H9 (cell line): ENCODE measurements at regions not wholly inside any gene's neighbourhood (a gene's known extent, or its start where the extent isn't known, plus 50 kb on each side); places are given as distances from the start of the nearest gene placed in this dataset.

ENCODE experiments used
- DNase-seq: peaks from one replicate; pipeline ENCODE4 v3.0.0-alpha.2; 2017
- H2AFZ ChIP-seq: one replicate; pipeline ENCODE4 v1.6.1; 2013; ENCODE audit warnings: mild to moderate bottlenecking, low read length, control low read depth, moderate library complexity
- H2AK5ac ChIP-seq: 2 replicates; pipeline ENCODE4 v1.6.1; 2013; ENCODE audit warnings: low read length, control low read depth, mixed read lengths; ENCODE audit not compliant: insufficient read length
- H2BK120ac ChIP-seq: one replicate; pipeline ENCODE4 v1.6.1; 2013; ENCODE audit warnings: low read depth, mild to moderate bottlenecking, low read length, control low read depth, inconsistent platforms; ENCODE audit not compliant: poor library complexity, severe bottlenecking
- H2BK12ac ChIP-seq: 2 replicates; pipeline ENCODE4 v1.6.1; 2013; ENCODE audit warnings: low read length, control low read depth, mixed read lengths, low read depth; ENCODE audit not compliant: insufficient read length
- H2BK15ac ChIP-seq: 2 replicates; pipeline ENCODE4 v1.6.1; 2013; ENCODE audit warnings: low read depth, low read length, control low read depth
- H2BK20ac ChIP-seq: one replicate; pipeline ENCODE4 v1.6.1; 2013; ENCODE audit warnings: low read depth, mild to moderate bottlenecking, low read length, control low read depth, inconsistent platforms; ENCODE audit not compliant: poor library complexity, severe bottlenecking
- H2BK5ac ChIP-seq: 2 replicates; pipeline ENCODE4 v1.6.1; 2013; ENCODE audit warnings: low read length, control low read depth, mixed read lengths; ENCODE audit not compliant: insufficient read length
- H3K14ac ChIP-seq: 2 replicates; pipeline ENCODE4 v1.6.1; 2013; ENCODE audit warnings: low read length, control low read depth; ENCODE audit not compliant: insufficient read depth
- H3K18ac ChIP-seq: 2 replicates; pipeline ENCODE4 v1.6.1; 2013; ENCODE audit warnings: low read depth, mild to moderate bottlenecking, mixed read lengths, low read length, control low read depth; ENCODE audit not compliant: insufficient read length
- H3K23ac ChIP-seq: 2 replicates; pipeline ENCODE4 v1.6.1; 2013; ENCODE audit warnings: low read length, control low read depth, mixed read lengths, low read depth; ENCODE audit not compliant: insufficient read length
- H3K23me2 ChIP-seq: 2 replicates; pipeline ENCODE4 v1.6.1; 2013; ENCODE audit warnings: low read depth, mild to moderate bottlenecking, mixed read lengths, low read length, control low read depth; ENCODE audit not compliant: insufficient read length, poor library complexity, severe bottlenecking
- H3K27ac ChIP-seq: 2 replicates; pipeline ENCODE4 v1.5.1; 2013; ENCODE audit warnings: low read length, control low read depth, mixed read lengths, low read depth; ENCODE audit not compliant: insufficient read length
- H3K27me3 ChIP-seq: 2 replicates; pipeline ENCODE4 v1.6.1; 2013; ENCODE audit warnings: low read length, control low read depth, inconsistent platforms; ENCODE audit not compliant: insufficient read depth
- H3K4ac ChIP-seq: 2 replicates; pipeline ENCODE4 v1.6.1; 2013; ENCODE audit warnings: low read depth, mild to moderate bottlenecking, control low read depth, inconsistent platforms, low read length, moderate library complexity
- H3K4me1 ChIP-seq: 2 replicates; pipeline ENCODE4 v1.6.1; 2013; ENCODE audit warnings: low read length, control low read depth, inconsistent platforms; ENCODE audit not compliant: insufficient read depth
- H3K4me2 ChIP-seq: 2 replicates; pipeline ENCODE4 v1.6.1; 2013; ENCODE audit warnings: low read length, control low read depth, mixed read lengths; ENCODE audit not compliant: insufficient read length, insufficient read depth
- H3K56ac ChIP-seq: 2 replicates; pipeline ENCODE4 v1.6.1; 2013; ENCODE audit warnings: low read depth, mild to moderate bottlenecking, mixed read lengths, low read length, control low read depth; ENCODE audit not compliant: insufficient read length
- H3K79me1 ChIP-seq: 2 replicates; pipeline ENCODE4 v1.6.1; 2013; ENCODE audit warnings: low read depth, mild to moderate bottlenecking, moderate library complexity, low read length, control low read depth, inconsistent platforms; ENCODE audit not compliant: insufficient read depth, poor library complexity, severe bottlenecking
- H3K79me2 ChIP-seq: 2 replicates; pipeline ENCODE4 v1.6.1; 2013; ENCODE audit warnings: low read length, control low read depth, inconsistent platforms; ENCODE audit not compliant: insufficient read depth
- H3K9ac ChIP-seq: 2 replicates; pipeline ENCODE4 v1.6.1; 2013; ENCODE audit warnings: low read length, control low read depth, mixed read lengths; ENCODE audit not compliant: insufficient read length; ENCODE audit errors: extremely low read depth
- H3K9me3 ChIP-seq: one replicate; pipeline ENCODE4 v1.6.1; 2013; ENCODE audit warnings: low read depth, low read length, inconsistent platforms; ENCODE audit not compliant: control insufficient read depth
- H3T11ph ChIP-seq: one replicate; pipeline ENCODE4 v1.6.1; 2013; ENCODE audit warnings: mild to moderate bottlenecking, low read length, control low read depth, inconsistent platforms
- H4K20me1 ChIP-seq: one replicate; pipeline ENCODE4 v1.6.1; 2013; ENCODE audit not compliant: control insufficient read depth, insufficient read length, insufficient read depth
- H4K5ac ChIP-seq: 2 replicates; pipeline ENCODE4 v1.6.1; 2013; ENCODE audit warnings: low read depth, mild to moderate bottlenecking, mixed read lengths, low read length, control low read depth; ENCODE audit not compliant: insufficient read length
- H4K8ac ChIP-seq: replicated peaks from 2 replicates; pipeline ENCODE4 v1.6.1; 2013; ENCODE audit warnings: low read length, control low read depth, mixed read lengths, low read depth; ENCODE audit not compliant: insufficient read length
- H4K91ac ChIP-seq: 2 replicates; pipeline ENCODE4 v1.6.1; 2013; ENCODE audit warnings: low read depth, mild to moderate bottlenecking, moderate library complexity, mixed read lengths, low read length, control low read depth; ENCODE audit not compliant: insufficient read length
- H3K27ac Mint-ChIP-seq, 3 experiments: 2 replicates in 2 of 3; 3 replicates in 1 of 3; pipeline ENCODE4 v1.8.0; 2020 to 2021; ENCODE audit warnings: mixed read lengths in 3 of 3, mild to moderate bottlenecking in 1 of 3, moderate library complexity in 1 of 3
- H3K27me3 Mint-ChIP-seq: 2 replicates; pipeline ENCODE4 v1.8.0; 2021; ENCODE audit warnings: low read depth, mild to moderate bottlenecking, moderate library complexity, mixed read lengths
- H3K36me3 Mint-ChIP-seq, 3 experiments: 2 replicates in 2 of 3; 3 replicates in 1 of 3; pipeline ENCODE4 v1.8.0; 2020 to 2021; ENCODE audit warnings: low read depth in 3 of 3, mixed read lengths in 3 of 3; ENCODE audit not compliant: insufficient read depth in 1 of 3
- H3K4me1 Mint-ChIP-seq, 2 experiments: 2 replicates each; pipeline ENCODE4 v1.8.0; 2020; ENCODE audit warnings: mixed read lengths in 2 of 2
- H3K4me3 Mint-ChIP-seq, 2 experiments: 2 replicates in 1 of 2; 3 replicates in 1 of 2; pipeline ENCODE4 v1.8.0; 2020 to 2021; ENCODE audit warnings: mild to moderate bottlenecking in 2 of 2, mixed read lengths in 2 of 2, moderate library complexity in 1 of 2
- H3K9me3 Mint-ChIP-seq, 2 experiments: 2 replicates in 1 of 2; 3 replicates in 1 of 2; pipeline ENCODE4 v1.8.0; 2020; ENCODE audit warnings: mild to moderate bottlenecking in 2 of 2, mixed read lengths in 2 of 2, moderate library complexity in 1 of 2
- CTCF ChIP-seq: fragments of 200-600 bp; sonication (generic); conservative IDR thresholded peaks from 3 replicates; pipeline ENCODE4 v1.8.0; 2021; ENCODE audit warnings: antibody characterized with exemption, mild to moderate bottlenecking
- WGBS: extraction: QIAGEN DNeasy Blood & Tissue Kit; methylation state at CpG from one replicate; pipeline ENCODE4 v1.1.7; 2013; ENCODE audit warnings: missing lambda C conversion rate, low lambda C conversion rate, mixed read lengths; ENCODE audit not compliant: insufficient read length; ENCODE audit errors: extremely low coverage; 5-methylcytosine and 5-hydroxymethylcytosine counted together

GRCh38 chr12:92581604-92582003 lies 121.2 kb upstream of the PLEKHG7 start:
- H2AFZ ChIP-seq, result no peak overlapping the region
- no peak overlapping the region for H3K56ac ChIP-seq
- Mint-ChIP-seq H3K36me3 (peaks cover 1 to 10% (median 2%) of the 10 kb centered on the region in 3 experiments; a peak in 2 of 7 replicates), H3K4me1 (peaks cover 11% of the 10 kb centered on the region in 2 experiments), H3K4me3 (no peak overlapping the region), H3K9me3 (peaks cover 2 to 6% of the 10 kb centered on the region in 2 experiments; a peak in 3 of 5 replicates), H3K27ac (no peak overlapping the region), H3K27me3 (no peaks in the 10 kb centered on the region)
- no peak overlapping the region for H3K14ac ChIP-seq
- no peak overlapping the region for H3K18ac ChIP-seq
- H3K9me3 ChIP-seq, result no peaks in the 10 kb centered on the region
- H2BK12ac ChIP-seq, result no peak overlapping the region
- no peak overlapping the region for H3T11ph ChIP-seq
- no peak overlapping the region for H4K91ac ChIP-seq
- H3K4me2 ChIP-seq, result no peak overlapping the region
- H2BK5ac ChIP-seq, result no peak overlapping the region
- H3K79me1 ChIP-seq, result no peaks in the 10 kb centered on the region
- H2AK5ac ChIP-seq, result no peak overlapping the region
- no peak overlapping the region for H3K4ac ChIP-seq
- no peaks in the 10 kb centered on the region for H3K79me2 ChIP-seq
- H2BK120ac ChIP-seq, result no peak overlapping the region
- no peaks in the 10 kb centered on the region for H3K23me2 ChIP-seq
- no peak overlapping the region for H4K5ac ChIP-seq
- no peak overlapping the region for H2BK20ac ChIP-seq
- no peaks in the 10 kb centered on the region for H4K20me1 ChIP-seq
- TF ChIP-seq CTCF, result no peak
- WGBS, result no CpG with 5 or more reads among the region's 1 CpG
- no peak overlapping the region for H3K9ac ChIP-seq
- no peak for DNase-seq
- H3K27ac ChIP-seq, result no peak overlapping the region
- no peak overlapping the region for H4K8ac ChIP-seq
- H3K27me3 ChIP-seq, result no peaks in the 10 kb centered on the region
- H3K4me1 ChIP-seq, result no peaks in the 10 kb centered on the region
- no peak overlapping the region for H2BK15ac ChIP-seq
- no peak overlapping the region for H3K23ac ChIP-seq
